GM18526 (cell line): ENCODE measurements at regions not wholly inside any gene's neighbourhood (a gene's known extent, or its start where the extent isn't known, plus 50 kb on each side); places are given as distances from the start of the nearest gene placed in this dataset.

Experiments
- POLR2A ChIP-seq: IDR thresholded peaks from 3 replicates; pipeline ENCODE4 v1.6.1; 2011; ENCODE audit not compliant: insufficient read length; ENCODE audit errors: extremely low read depth

DNA sequence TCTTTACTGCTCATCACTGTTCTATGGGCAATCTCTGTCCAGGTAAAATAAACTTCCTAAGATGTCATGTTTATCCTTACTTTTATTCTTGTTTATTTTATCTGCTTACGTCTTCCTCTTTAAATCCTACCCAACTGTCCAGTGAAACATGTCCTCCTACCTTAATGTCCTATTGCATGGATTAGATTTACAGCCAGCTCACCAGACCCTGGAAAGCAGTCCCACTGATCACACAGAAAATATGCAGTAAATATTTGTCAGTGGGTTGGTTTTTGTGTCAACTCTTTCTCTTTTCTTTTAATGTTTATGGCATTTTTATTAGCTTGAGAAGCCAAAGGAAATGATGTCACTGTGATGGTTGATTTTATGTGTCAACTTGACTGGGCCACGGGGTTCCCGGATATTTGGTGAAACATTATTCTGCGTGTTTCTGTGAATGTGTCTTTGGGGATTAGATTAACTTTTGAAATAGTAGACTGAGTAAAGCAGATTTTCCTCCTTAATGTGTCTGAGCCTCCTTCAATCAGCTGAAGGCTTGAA lies 258.3 kb downstream of the SRGAP2C start:
- TF ChIP-seq POLR2A, result no peak

DNA sequence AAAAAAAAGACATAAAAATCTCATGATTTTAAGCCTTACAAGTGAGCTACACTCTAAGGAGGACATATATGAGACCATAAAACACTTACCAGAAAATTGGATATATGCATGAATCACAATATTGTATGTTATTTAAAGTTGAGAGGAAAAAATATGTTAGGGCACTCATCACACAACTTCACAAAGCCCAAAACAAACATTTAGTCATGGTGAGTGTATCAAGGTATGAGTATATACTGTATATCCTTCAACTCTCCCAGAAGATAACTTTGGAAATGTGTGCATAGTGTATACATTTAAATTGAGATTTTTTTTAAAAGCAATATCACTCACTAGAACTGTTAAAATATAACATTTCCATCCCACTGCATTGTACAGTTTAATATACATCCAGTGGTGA lies 259.3 kb downstream of the SRGAP2C start:
- TF ChIP-seq POLR2A, result no peak

GRCh38 chr1:121445679-121446078 lies 260.9 kb downstream of the SRGAP2C start:
- no peak for TF ChIP-seq POLR2A

- TF ChIP-seq POLR2A, result no peak
Observed at GRCh38 chr1:121448851-121449250, 264.1 kb downstream of the SRGAP2C start.

DNA sequence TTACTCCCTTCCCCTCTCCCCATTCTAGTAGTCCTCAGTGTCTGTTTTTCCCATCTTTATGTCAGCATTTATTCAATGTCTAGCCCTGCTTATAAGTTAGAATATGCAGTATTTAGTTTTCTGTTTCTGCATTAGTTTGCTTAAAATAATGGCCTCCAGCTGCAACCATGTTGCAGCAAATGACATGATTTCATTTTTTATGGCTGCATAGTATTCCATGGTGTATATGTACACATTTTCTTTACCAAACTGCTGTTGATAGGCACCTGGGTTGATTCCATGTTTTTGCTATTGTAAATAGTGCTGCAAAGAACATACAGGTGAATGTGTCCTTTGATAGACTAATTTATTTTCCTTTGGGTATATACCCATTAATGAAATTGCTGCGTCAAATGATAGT lies 267.7 kb downstream of the SRGAP2C start:
- no peak for TF ChIP-seq POLR2A

DNA sequence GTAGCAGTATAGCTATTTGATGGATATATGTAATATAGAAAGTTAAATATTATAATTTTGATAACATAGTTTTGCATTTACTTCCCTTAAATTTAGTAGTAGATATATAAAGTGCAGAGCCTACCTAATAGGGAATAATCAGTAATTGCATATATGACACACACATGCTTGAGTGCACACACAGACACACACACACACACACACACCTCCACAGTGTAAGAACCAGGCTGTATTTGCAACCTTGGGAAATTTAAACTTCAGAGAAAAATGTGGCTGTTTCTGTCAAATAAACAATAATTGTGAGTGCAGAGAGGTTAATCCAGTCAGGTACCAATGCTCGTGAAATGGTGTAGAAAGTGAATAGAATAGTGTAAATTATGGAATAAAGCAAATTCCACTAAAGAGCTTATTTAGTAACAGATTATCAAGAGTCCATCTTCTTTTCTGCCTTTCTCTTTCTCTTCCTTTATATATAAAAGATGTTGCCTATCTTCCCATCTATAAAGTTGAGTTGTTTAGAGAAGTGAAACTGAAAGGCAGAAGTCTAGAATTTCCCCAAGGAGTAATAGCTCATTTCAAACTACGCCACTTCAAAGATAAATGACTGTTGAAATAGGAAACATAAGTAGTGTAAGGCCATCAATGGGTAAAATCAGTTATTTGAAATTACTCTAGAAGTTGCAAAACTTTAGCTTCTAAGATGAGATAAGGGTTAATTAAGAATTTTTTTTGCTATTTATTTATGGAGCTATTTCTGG lies 273.7 kb downstream of the SRGAP2C start:
- no peak for TF ChIP-seq POLR2A

DNA sequence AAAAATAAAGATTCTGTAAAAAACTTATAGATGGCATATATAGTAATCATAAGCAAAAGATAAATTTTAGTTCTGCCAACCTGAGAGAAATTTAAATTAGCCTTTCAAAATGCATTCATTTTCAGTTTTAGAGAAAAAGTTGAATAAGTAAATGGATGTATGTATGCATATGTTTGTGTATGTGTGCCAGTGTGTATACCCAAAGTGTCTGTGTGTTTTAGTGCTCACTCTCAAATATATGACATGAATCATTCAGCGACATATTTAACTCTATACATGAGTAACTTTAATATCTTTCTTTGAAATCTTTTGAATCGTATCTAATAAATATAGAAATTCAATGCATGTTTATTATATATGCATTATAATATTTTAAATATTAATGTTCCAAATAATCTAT lies 274.5 kb downstream of the SRGAP2C start:
- TF ChIP-seq POLR2A, result no peak

DNA sequence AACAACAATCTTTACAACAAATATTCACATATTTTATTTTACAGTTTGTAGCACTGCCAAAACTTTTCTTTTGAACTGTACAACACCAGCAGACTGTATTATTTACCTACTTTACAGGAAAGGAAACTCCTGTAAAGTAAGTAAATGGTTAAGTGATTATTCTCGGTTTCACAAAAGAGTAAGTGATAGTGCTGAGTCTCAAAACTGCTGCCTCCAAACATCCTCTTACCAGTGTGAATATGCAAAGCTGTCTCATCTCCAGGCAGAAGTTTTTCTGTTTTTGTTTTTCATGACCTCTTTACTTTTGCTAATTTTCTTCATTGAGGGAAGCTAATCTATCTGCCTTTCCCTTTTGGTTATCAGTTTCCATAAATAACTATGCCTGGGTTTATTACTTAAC lies 286.7 kb downstream of the SRGAP2C start:
- no peak for TF ChIP-seq POLR2A

GRCh38 chr1:121472017-121472416 lies 287.2 kb downstream of the SRGAP2C start:
- TF ChIP-seq POLR2A, result no peak

DNA sequence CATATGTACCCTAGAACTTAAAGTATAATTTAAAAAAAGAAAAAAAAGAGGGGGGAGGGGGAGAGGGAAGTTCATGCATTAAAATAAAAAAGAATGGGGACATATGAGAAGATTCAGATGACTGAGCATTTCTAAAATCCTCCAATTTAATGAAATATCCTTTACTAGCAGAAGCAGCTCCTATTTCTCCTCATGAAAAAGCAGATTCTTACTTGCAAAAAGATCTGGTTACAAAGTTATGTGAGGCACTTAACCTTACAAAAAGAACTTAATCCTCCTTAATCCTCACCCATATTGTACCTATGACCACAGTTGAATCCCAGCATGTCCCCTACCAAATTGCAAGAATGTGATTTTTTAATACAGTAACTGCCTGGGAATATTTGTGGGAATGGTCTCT lies 298.5 kb downstream of the SRGAP2C start:
- TF ChIP-seq POLR2A, result no peak

GRCh38 chr1:121483961-121484424 lies 299.2 kb downstream of the SRGAP2C start:
- TF ChIP-seq POLR2A, result no peak

- TF ChIP-seq POLR2A, result no peak
Observed at GRCh38 chr1:121515235-121515634, 330.5 kb downstream of the SRGAP2C start.

DNA sequence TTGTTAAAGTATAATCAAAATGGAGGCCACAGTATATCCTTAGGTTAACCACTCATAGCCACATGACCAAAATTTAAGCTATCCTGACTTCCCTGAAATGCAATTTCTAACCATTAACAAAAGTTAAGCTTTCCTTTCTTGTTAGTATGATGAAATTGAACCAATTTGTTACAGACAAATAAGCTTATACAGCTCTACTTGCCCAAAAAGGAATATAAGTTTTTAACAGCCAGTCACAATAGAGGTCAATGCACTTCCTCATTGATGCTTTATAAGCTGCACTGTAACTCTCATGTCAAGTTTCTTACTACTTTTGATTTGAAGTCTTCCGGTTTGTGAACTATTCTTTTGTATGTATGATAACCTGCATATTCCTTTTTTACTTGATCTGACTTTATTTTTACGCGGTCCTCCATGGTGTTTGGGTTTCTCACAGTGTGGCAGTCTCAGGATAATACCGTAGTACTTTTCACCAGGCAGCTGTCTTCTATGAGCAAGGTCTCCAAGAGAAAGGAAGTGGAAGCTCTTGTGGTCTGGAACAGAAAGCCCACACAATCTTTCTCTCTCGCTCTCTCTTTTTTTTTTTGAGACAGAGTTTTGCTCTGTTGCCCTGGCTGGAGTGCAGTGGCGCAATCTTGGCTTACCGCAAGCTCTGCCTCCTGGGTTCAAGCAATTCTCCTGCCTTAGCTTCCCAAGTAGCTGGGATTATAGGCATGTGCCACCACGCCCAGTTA lies 331.6 kb downstream of the SRGAP2C start:
- no peak for TF ChIP-seq POLR2A

DNA sequence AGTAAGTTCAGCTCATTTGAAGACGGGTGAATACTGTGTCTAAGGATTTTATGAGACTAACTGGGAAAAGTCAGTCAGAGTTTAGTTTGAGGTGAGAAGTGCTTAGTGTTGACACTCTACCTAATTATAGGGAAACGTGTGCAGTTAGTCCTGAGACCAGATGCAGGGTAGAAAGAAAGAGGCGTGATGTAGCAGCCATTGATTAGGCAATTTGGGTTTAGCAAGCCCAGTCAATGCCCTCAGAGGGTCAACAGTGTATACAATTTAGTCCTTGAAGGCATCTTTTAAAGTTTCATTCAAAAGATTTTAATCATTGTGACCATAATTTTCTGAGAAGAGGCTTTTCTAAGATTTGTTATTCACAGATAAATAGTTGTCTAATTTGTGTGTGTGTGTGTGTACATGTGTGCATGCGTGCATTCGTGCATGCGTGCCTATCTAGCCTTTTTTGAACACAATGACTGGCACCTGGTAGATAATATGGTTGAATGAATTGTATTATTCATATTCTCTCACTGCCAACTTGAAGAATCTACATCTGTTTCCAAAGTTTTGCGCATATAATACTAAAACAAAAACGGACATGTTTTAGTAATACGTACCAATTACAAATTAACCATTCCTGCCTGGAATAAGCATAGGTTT lies 332.9 kb downstream of the SRGAP2C start:
- TF ChIP-seq POLR2A, result no peak

DNA sequence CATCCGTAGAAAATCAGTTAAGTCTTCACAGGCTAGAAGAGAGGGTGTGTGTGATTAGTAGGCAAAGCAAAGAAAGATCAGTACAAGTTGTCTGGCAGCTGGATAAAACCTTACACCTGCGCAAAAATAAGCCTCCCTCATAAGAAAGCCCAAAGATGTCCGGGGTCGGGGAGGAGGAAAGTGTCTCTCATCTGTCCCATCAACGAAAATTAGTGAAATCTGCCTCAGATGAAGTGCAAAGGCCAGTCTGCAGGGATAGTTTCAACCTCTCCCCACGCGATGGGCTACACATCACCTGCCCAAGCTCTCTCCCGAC lies 333.9 kb downstream of the SRGAP2C start:
- TF ChIP-seq POLR2A, result no peak
